Endothelial cell of umbilical vein (primary cell): ENCODE measurements at regions not wholly inside any gene's neighbourhood (a gene's known extent, or its start where the extent isn't known, plus 50 kb on each side); places are given as distances from the start of the nearest gene placed in this dataset.
"Not testable (repeated sequence)": the region's sequence is repeated elsewhere in the genome, so short reads cannot be mapped to it uniquely, and the experiment has no call there.

Experiments used
- FOS ChIP-seq: IDR thresholded peaks from 2 replicates; pipeline ENCODE4 v1.6.1; 2011; ENCODE audit warnings: mild to moderate bottlenecking, low read length, moderate library complexity, borderline replicate concordance; ENCODE audit not compliant: insufficient read depth
- JUN ChIP-seq: IDR thresholded peaks from 2 replicates; pipeline ENCODE4 v1.6.1; 2011; ENCODE audit warnings: borderline replicate concordance, low read depth; ENCODE audit not compliant: insufficient read length, insufficient read depth
- MYC ChIP-seq: IDR thresholded peaks from one replicate; pipeline ENCODE4 v1.6.1; 2011; ENCODE audit warnings: mild to moderate bottlenecking, low read depth, low read length
- POLR2A ChIP-seq: IDR thresholded peaks from 2 replicates; pipeline ENCODE4 v1.6.1; 2012; ENCODE audit warnings: low read depth, mild to moderate bottlenecking, control low read depth, low read length
- POLR2AphosphoS5 ChIP-seq: IDR thresholded peaks from 2 replicates; pipeline ENCODE4 v1.6.1; 2012; ENCODE audit warnings: low read depth, mild to moderate bottlenecking, control low read depth, low read length, moderate library complexity; ENCODE audit not compliant: insufficient read depth
- TF ChIP-seq, protein P1 (sequence below), 2 donors: IDR thresholded peaks; 1 replicate in 1 of 2; 2 replicates in 1 of 2; pipeline ENCODE4 v1.5.1; 2011; ENCODE audit warnings: low read length in 2 of 2, mild to moderate bottlenecking in 2 of 2, moderate library complexity in 2 of 2, control low read depth in 1 of 2, inconsistent platforms in 1 of 2, low read depth in 1 of 2; ENCODE audit not compliant: insufficient read depth in 1 of 2; ENCODE audit errors: extremely low read depth in 1 of 2
- TF ChIP-seq, protein P2 (sequence below): IDR thresholded peaks from 2 replicates; pipeline ENCODE4 v1.6.1; 2011; ENCODE audit not compliant: insufficient read depth, insufficient read length

DNA sequence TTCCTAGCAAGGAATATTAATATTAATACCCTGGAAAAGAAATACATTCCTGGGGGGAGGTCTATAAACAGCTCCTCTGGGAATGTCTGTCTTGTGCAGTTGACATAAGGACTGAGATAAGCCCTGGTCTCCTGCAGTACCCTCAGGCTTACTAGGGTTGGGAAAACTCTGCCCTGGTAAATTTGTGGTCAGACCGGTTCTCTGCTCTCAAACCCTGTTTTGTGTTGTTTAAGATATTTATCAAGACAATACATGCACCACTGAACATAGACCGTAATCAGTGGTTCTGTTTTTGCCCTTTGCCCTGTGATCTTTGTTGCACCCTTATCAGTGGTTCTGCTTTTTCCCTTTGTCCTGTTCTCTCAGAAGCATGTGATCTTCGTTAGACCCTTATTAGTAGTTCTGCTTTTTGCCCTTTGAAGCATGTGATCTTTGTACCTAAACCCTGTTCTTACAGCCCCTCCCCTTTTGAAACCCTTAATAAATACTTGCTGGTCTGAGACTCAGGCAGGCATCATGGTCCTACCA is 112.3 kb upstream of the CRBN start:
- TF ChIP-seq, protein P1, sequence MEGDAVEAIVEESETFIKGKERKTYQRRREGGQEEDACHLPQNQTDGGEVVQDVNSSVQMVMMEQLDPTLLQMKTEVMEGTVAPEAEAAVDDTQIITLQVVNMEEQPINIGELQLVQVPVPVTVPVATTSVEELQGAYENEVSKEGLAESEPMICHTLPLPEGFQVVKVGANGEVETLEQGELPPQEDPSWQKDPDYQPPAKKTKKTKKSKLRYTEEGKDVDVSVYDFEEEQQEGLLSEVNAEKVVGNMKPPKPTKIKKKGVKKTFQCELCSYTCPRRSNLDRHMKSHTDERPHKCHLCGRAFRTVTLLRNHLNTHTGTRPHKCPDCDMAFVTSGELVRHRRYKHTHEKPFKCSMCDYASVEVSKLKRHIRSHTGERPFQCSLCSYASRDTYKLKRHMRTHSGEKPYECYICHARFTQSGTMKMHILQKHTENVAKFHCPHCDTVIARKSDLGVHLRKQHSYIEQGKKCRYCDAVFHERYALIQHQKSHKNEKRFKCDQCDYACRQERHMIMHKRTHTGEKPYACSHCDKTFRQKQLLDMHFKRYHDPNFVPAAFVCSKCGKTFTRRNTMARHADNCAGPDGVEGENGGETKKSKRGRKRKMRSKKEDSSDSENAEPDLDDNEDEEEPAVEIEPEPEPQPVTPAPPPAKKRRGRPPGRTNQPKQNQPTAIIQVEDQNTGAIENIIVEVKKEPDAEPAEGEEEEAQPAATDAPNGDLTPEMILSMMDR (IDR thresholded peaks at IDR 0.05; ENCODE audit: extremely low read depth in 1 of 2, insufficient read depth in 1 of 2, low read depth in 1 of 2, low read length in 2 of 2) = not testable (repeated sequence)
- TF ChIP-seq, protein P2, sequence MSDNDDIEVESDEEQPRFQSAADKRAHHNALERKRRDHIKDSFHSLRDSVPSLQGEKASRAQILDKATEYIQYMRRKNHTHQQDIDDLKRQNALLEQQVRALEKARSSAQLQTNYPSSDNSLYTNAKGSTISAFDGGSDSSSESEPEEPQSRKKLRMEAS = not testable (repeated sequence)
- TF ChIP-seq POLR2A, MYC, FOS, POLR2AphosphoS5, JUN: not testable (repeated sequence)
